Neural crest cell (in vitro differentiated cells): ENCODE measurements at regions not wholly inside any gene's neighbourhood (a gene's known extent, or its start where the extent isn't known, plus 50 kb on each side); places are given as distances from the start of the nearest gene placed in this dataset.

Experiments used
- DNase-seq: peaks from one replicate; pipeline ENCODE4 v3.0.0; 2021; ENCODE audit warnings: low read depth, mixed read lengths, low spot score
- H3K27ac Mint-ChIP-seq: one replicate; pipeline ENCODE4 v1.8.0; 2021; ENCODE audit warnings: mild to moderate bottlenecking, mixed read lengths; ENCODE audit not compliant: unreplicated experiment
- H3K27me3 Mint-ChIP-seq: 2 replicates; pipeline ENCODE4 v1.8.0; 2021; ENCODE audit warnings: low read depth, mild to moderate bottlenecking, mixed read lengths
- H3K36me3 Mint-ChIP-seq: 2 replicates; pipeline ENCODE4 v1.8.0; 2021; ENCODE audit warnings: low read depth, mild to moderate bottlenecking, mixed read lengths
- H3K4me1 Mint-ChIP-seq: 2 replicates; pipeline ENCODE4 v1.8.0; 2021; ENCODE audit warnings: mixed read lengths
- H3K4me3 Mint-ChIP-seq: one replicate; pipeline ENCODE4 v1.8.0; 2021; ENCODE audit warnings: mild to moderate bottlenecking, mixed read lengths
- H3K9me3 Mint-ChIP-seq: 2 replicates; pipeline ENCODE4 v1.8.0; 2021; ENCODE audit warnings: mixed read lengths
- TF ChIP-seq, protein P1 (sequence below): fragments of 200-600 bp; sonication (generic); conservative IDR thresholded peaks from 2 replicates; pipeline ENCODE4 v1.5.0; 2021; ENCODE audit warnings: antibody characterized with exemption, mild to moderate bottlenecking

DNA sequence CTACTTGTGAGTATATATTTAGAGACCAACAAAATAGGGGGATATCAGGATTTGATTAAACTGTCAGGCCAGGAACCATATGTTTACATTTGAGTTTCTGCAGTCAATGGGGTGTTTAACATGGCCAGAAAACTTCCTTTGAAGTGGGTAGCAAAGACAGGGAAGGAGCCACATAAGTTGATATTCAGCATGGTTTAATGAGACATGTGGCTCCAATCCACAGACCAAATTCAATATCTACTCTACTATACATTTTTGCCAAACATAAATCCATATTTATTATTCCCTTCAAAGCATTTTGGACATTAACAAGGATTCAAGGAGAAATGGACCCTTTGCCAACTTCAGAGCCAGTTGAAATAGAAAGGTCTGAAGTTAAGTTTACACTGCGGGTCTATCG lies 99.8 kb downstream of the TAF11L14 start:
- Mint-ChIP-seq H3K4me3 (no peak overlapping the region), H3K36me3 (no peaks in the 10 kb centered on the region), H3K4me1 (no peaks in the 10 kb centered on the region), H3K27ac (no peak overlapping the region), H3K27me3 (no peaks in the 10 kb centered on the region), H3K9me3 (peaks cover 2% of the 10 kb centered on the region)
- DNase-seq, result no peak
- TF ChIP-seq, protein P1, sequence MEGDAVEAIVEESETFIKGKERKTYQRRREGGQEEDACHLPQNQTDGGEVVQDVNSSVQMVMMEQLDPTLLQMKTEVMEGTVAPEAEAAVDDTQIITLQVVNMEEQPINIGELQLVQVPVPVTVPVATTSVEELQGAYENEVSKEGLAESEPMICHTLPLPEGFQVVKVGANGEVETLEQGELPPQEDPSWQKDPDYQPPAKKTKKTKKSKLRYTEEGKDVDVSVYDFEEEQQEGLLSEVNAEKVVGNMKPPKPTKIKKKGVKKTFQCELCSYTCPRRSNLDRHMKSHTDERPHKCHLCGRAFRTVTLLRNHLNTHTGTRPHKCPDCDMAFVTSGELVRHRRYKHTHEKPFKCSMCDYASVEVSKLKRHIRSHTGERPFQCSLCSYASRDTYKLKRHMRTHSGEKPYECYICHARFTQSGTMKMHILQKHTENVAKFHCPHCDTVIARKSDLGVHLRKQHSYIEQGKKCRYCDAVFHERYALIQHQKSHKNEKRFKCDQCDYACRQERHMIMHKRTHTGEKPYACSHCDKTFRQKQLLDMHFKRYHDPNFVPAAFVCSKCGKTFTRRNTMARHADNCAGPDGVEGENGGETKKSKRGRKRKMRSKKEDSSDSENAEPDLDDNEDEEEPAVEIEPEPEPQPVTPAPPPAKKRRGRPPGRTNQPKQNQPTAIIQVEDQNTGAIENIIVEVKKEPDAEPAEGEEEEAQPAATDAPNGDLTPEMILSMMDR, result no peak

- Mint-ChIP-seq H3K27me3 (no peaks in the 10 kb centered on the region), H3K4me3 (no peak overlapping the region), H3K4me1 (no peaks in the 10 kb centered on the region), H3K27ac (peak overlapping the region; percentile 78), H3K9me3 (peaks cover 2% of the 10 kb centered on the region), H3K36me3 (no peaks in the 10 kb centered on the region)
- no peak for DNase-seq
- TF ChIP-seq, protein P1, result no peak
These were observed 101.5 kb downstream of the TAF11L14 start for GRCh38 chr5:17735761-17736160.

DNA sequence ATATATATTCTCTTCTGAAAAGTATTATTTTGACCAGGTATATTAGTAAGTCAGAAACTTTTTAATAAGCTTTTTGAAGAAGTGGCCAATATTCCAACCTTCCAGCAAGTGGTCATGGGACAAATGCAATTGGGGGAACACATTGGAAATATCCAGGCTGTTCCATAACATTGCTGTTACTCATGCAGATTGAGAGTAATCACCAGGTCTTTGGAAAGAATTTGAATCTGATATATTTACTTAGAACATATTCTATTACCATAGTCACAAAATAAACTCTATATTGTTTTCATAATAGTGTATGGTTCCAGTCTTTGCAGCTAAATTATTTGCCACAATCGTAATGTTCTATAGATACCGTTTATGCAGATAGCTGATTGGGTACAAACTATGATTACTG lies 102.8 kb downstream of the TAF11L14 start:
- Mint-ChIP-seq H3K4me3 (no peak overlapping the region), H3K27me3 (no peaks in the 10 kb centered on the region), H3K27ac (no peak overlapping the region), H3K9me3 (peaks cover 2% of the 10 kb centered on the region), H3K36me3 (no peaks in the 10 kb centered on the region), H3K4me1 (no peaks in the 10 kb centered on the region)
- DNase-seq, result no peak
- TF ChIP-seq, protein P1, result no peak

GRCh38 chr5:17738446-17738845 lies 104.2 kb downstream of the TAF11L14 start:
- H3K4me3 Mint-ChIP-seq, result no peak overlapping the region
- TF ChIP-seq, protein P1, result no peak
- DNase-seq, result no peak
- H3K36me3 Mint-ChIP-seq, result no peaks in the 10 kb centered on the region
- H3K4me1 Mint-ChIP-seq, result no peaks in the 10 kb centered on the region
- H3K9me3 Mint-ChIP-seq, result peaks cover 2% of the 10 kb centered on the region
- H3K27ac Mint-ChIP-seq, result no peak overlapping the region
- no peaks in the 10 kb centered on the region for H3K27me3 Mint-ChIP-seq

- no peaks in the 10 kb centered on the region for H3K36me3 Mint-ChIP-seq
- TF ChIP-seq, protein P1, result no peak
- H3K4me3 Mint-ChIP-seq, result no peak overlapping the region
- H3K4me1 Mint-ChIP-seq, result no peaks in the 10 kb centered on the region
- no peaks in the 10 kb centered on the region for H3K27me3 Mint-ChIP-seq
- no peak for DNase-seq
- no peak overlapping the region for H3K27ac Mint-ChIP-seq
- no peaks in the 10 kb centered on the region for H3K9me3 Mint-ChIP-seq
These were observed 109.5 kb downstream of the TAF11L14 start for GRCh38 chr5:17743580-17744435.
